ENCODE measurements at regions not wholly inside any gene's neighbourhood (a gene's known extent, or its start where the extent isn't known, plus 50 kb on each side); places are given as distances from the start of the nearest gene placed in this dataset.
A peak's percentile ranks its signal among the peaks of the same experiment; 100 is the strongest.

DNA sequence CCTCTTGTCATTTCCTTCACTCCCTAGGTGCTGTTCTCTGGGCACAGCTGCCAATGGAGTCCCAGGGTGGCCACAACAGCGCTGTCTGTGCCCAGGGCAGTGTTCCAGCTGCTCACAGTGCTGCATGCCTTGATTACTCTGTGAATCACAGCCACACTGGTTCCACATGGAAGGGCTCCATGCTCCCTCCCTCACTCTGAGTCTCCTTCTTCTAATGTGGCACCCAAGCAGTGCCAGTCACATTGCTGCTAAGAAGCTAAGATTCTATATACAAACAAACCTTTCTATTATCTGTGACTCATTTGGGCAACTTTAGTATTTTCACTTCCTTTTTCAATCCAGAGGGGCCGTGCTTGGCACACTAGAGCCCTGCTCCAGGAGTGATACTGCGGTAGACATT is 248.7 kb downstream of the TDRD3 start:
- Histone ChIP-seq H3K27ac (ENCODE audit: low read depth in 1 of 2, low read length in 2 of 2) (no peak overlapping the region), H2AFZ (ENCODE audit: insufficient read depth, low read depth, low read length, poor library complexity, severe bottlenecking) (no peak overlapping the region), H3K9ac (ENCODE audit: insufficient read depth, low read length, poor library complexity, severe bottlenecking) (no peak overlapping the region), H3K27me3 (ENCODE audit: control insufficient read depth in 2 of 2, insufficient read depth in 2 of 2, low read length in 2 of 2) (no peaks in the 10 kb centered on the region), H3K4me3 (replicated peaks in 1 of 3; ENCODE audit: low read depth in 2 of 3, low read length in 3 of 3) (no peak overlapping the region), H3K9me3 (replicated peaks in 1 of 2; ENCODE audit: control insufficient read depth in 1 of 2, insufficient read depth in 1 of 2, low read length in 2 of 2) (no peaks in the 10 kb centered on the region), H4K20me1 (ENCODE audit: insufficient read depth, low read length) (no peaks in the 10 kb centered on the region), H3K36me3 (replicated peaks in 1 of 2; ENCODE audit: control insufficient read depth in 1 of 2, insufficient read depth in 2 of 2, low read length in 2 of 2) (no peaks in the 10 kb centered on the region), H3K79me2 (ENCODE audit: insufficient read depth, low read length) (no peaks in the 10 kb centered on the region), H3K4me2 (replicated peaks; ENCODE audit: extremely low read depth, low read length, poor library complexity, severe bottlenecking) (no peak overlapping the region), H3K4me1 (ENCODE audit: control insufficient read depth in 1 of 2, insufficient read depth in 2 of 2, low read length in 2 of 2) (no peaks in the 10 kb centered on the region)
- Mint-ChIP-seq H3K27me3 (ENCODE audit: low read depth in 3 of 3) (peaks cover 0 to 3% (median 0%) of the 10 kb centered on the region in 3 donors), H3K9me3 (peaks cover 0 to 9% (median 2%) of the 10 kb centered on the region in 7 donors), H3K27ac (no peak overlapping the region), H3K4me3 (no peak overlapping the region), H3K4me1 (no peaks in the 10 kb centered on the region), H3K36me3 (no peaks in the 10 kb centered on the region)
- DNase-seq = no peak
- intact Hi-C loops (cut with micrococcal nuclease) = no loop called here
- WGBS (ENCODE audit: insufficient coverage) = 70% methylated on average over 2 of the region's 3 CpGs
- TF ChIP-seq, protein P1, sequence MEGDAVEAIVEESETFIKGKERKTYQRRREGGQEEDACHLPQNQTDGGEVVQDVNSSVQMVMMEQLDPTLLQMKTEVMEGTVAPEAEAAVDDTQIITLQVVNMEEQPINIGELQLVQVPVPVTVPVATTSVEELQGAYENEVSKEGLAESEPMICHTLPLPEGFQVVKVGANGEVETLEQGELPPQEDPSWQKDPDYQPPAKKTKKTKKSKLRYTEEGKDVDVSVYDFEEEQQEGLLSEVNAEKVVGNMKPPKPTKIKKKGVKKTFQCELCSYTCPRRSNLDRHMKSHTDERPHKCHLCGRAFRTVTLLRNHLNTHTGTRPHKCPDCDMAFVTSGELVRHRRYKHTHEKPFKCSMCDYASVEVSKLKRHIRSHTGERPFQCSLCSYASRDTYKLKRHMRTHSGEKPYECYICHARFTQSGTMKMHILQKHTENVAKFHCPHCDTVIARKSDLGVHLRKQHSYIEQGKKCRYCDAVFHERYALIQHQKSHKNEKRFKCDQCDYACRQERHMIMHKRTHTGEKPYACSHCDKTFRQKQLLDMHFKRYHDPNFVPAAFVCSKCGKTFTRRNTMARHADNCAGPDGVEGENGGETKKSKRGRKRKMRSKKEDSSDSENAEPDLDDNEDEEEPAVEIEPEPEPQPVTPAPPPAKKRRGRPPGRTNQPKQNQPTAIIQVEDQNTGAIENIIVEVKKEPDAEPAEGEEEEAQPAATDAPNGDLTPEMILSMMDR (IDR thresholded peaks at IDR 0.05) = no peak

GRCh38 chr13:60642552-60642951 is 245.5 kb downstream of the TDRD3 start:
- DNase-seq = no peak
- H3K4me3 ChIP-seq (replicated peaks in 1 of 3; ENCODE audit: low read depth in 2 of 3, low read length in 3 of 3) = no peak overlapping the region
- no peak overlapping the region for H3K4me2 ChIP-seq (replicated peaks; ENCODE audit: extremely low read depth, low read length, poor library complexity, severe bottlenecking)
- H3K9ac ChIP-seq (ENCODE audit: insufficient read depth, low read length, poor library complexity, severe bottlenecking) = no peak overlapping the region
- H3K4me1 ChIP-seq (ENCODE audit: control insufficient read depth in 1 of 2, insufficient read depth in 2 of 2, low read length in 2 of 2) = no peaks in the 10 kb centered on the region
- Mint-ChIP-seq H3K4me3 (no peak overlapping the region), H3K4me1 (no peaks in the 10 kb centered on the region), H3K9me3 (peaks cover 0 to 8% (median 3%) of the 10 kb centered on the region in 7 donors), H3K36me3 (no peaks in the 10 kb centered on the region), H3K27ac (peak overlapping the region in 1 of 7 donors; percentile 30), H3K27me3 (ENCODE audit: low read depth in 3 of 3) (peaks cover 0 to 3% (median 0%) of the 10 kb centered on the region in 3 donors)
- H3K9me3 ChIP-seq (replicated peaks in 1 of 2; ENCODE audit: control insufficient read depth in 1 of 2, insufficient read depth in 1 of 2, low read length in 2 of 2) = no peaks in the 10 kb centered on the region
- WGBS (ENCODE audit: insufficient coverage) = 86% methylated on average over 2 of the region's 4 CpGs
- no peaks in the 10 kb centered on the region for H3K36me3 ChIP-seq (replicated peaks in 1 of 2; ENCODE audit: control insufficient read depth in 1 of 2, insufficient read depth in 2 of 2, low read length in 2 of 2)
- no peak overlapping the region for H3K27ac ChIP-seq (ENCODE audit: low read depth in 1 of 2, low read length in 2 of 2)
- H3K79me2 ChIP-seq (ENCODE audit: insufficient read depth, low read length) = no peaks in the 10 kb centered on the region
- H3K27me3 ChIP-seq (ENCODE audit: control insufficient read depth in 2 of 2, insufficient read depth in 2 of 2, low read length in 2 of 2) = no peaks in the 10 kb centered on the region
- intact Hi-C loops (cut with micrococcal nuclease) = no loop called here
- TF ChIP-seq, protein P1 (IDR thresholded peaks at IDR 0.05) = no peak
- H2AFZ ChIP-seq (ENCODE audit: insufficient read depth, low read depth, low read length, poor library complexity, severe bottlenecking) = no peak overlapping the region
- no peaks in the 10 kb centered on the region for H4K20me1 ChIP-seq (ENCODE audit: insufficient read depth, low read length)

Data from CD14-positive monocyte (primary cell).